ENCODE measurements at regions not wholly inside any gene's neighbourhood (a gene's known extent, or its start where the extent isn't known, plus 50 kb on each side); places are given as distances from the start of the nearest gene placed in this dataset.

- Histone ChIP-seq H3K36me3 (ENCODE audit: control insufficient read depth, insufficient read depth, low read length) (no peaks in the 10 kb centered on the region), H3K9me3 (no peaks in the 10 kb centered on the region), H3K4me3 (ENCODE audit: low read depth, low read length) (no peak overlapping the region), H3K27me3 (replicated peaks; ENCODE audit: control insufficient read depth, insufficient read depth, low read length) (no peaks in the 10 kb centered on the region), H3K4me1 (no peaks in the 10 kb centered on the region)
- no peak overlapping the region for H3K4me3 Mint-ChIP-seq (ENCODE audit: unreplicated experiment)
- no peak overlapping the region for H3K27ac Mint-ChIP-seq (ENCODE audit: unreplicated experiment)
- H3K36me3 Mint-ChIP-seq (ENCODE audit: insufficient read depth, unreplicated experiment) = no peaks in the 10 kb centered on the region
- no peak for DNase-seq
- H3K4me1 Mint-ChIP-seq (ENCODE audit: low read depth, unreplicated experiment) = no peaks in the 10 kb centered on the region
- TF ChIP-seq CTCF (IDR thresholded peaks at IDR 0.05; ENCODE audit: insufficient read depth in 1 of 2, low read depth in 1 of 2, low read length in 1 of 2, severe bottlenecking in 1 of 2, unreplicated experiment in 1 of 2) = no peak
- H3K27me3 Mint-ChIP-seq (ENCODE audit: insufficient read depth, unreplicated experiment) = peaks cover 4% of the 10 kb centered on the region
- no TSS peak for BruUV-seq (replicated peaks)
- no peaks in the 10 kb centered on the region for H3K9me3 Mint-ChIP-seq (ENCODE audit: unreplicated experiment)
- ChIA-PET POLR2A (no interaction called here), CTCF (no interaction called here)
- intact Hi-C loops (cut with micrococcal nuclease; ENCODE audit: unreplicated experiment) = no loop called here
Observed at GRCh38 chr4:149065753-149066152, 623.5 kb upstream of the NR3C2 start.

- Mint-ChIP-seq H3K27me3 (ENCODE audit: insufficient read depth, unreplicated experiment) (peaks cover 4% of the 10 kb centered on the region), H3K4me1 (ENCODE audit: low read depth, unreplicated experiment) (no peaks in the 10 kb centered on the region), H3K27ac (ENCODE audit: unreplicated experiment) (no peak overlapping the region), H3K36me3 (ENCODE audit: insufficient read depth, unreplicated experiment) (no peaks in the 10 kb centered on the region), H3K4me3 (ENCODE audit: unreplicated experiment) (no peak overlapping the region), H3K9me3 (ENCODE audit: unreplicated experiment) (no peaks in the 10 kb centered on the region)
- no peak for DNase-seq
- ChIA-PET CTCF (no interaction called here), POLR2A (no interaction called here)
- no peaks in the 10 kb centered on the region for H3K4me1 ChIP-seq
- no TSS peak for BruUV-seq (replicated peaks)
- H3K36me3 ChIP-seq (ENCODE audit: control insufficient read depth, insufficient read depth, low read length) = no peaks in the 10 kb centered on the region
- intact Hi-C loops (cut with micrococcal nuclease; ENCODE audit: unreplicated experiment) = no loop called here
- H3K9me3 ChIP-seq = no peaks in the 10 kb centered on the region
- H3K4me3 ChIP-seq (ENCODE audit: low read depth, low read length) = no peak overlapping the region
- H3K27me3 ChIP-seq (replicated peaks; ENCODE audit: control insufficient read depth, insufficient read depth, low read length) = no peaks in the 10 kb centered on the region
- TF ChIP-seq CTCF (IDR thresholded peaks at IDR 0.05; ENCODE audit: insufficient read depth in 1 of 2, low read depth in 1 of 2, low read length in 1 of 2, severe bottlenecking in 1 of 2, unreplicated experiment in 1 of 2) = no peak
Observed at GRCh38 chr4:149062997-149063396, 620.8 kb upstream of the NR3C2 start.

GRCh38 chr4:149057594-149057993, 615.4 kb upstream of the NR3C2 start:
- no peaks in the 10 kb centered on the region for H3K4me1 ChIP-seq
- BruUV-seq (replicated peaks) = no TSS peak
- no peak overlapping the region for H3K4me3 ChIP-seq (ENCODE audit: low read depth, low read length)
- H3K27me3 Mint-ChIP-seq (ENCODE audit: insufficient read depth, unreplicated experiment) = no peaks in the 10 kb centered on the region
- no peak for TF ChIP-seq CTCF (IDR thresholded peaks at IDR 0.05; ENCODE audit: insufficient read depth in 1 of 2, low read depth in 1 of 2, low read length in 1 of 2, severe bottlenecking in 1 of 2, unreplicated experiment in 1 of 2)
- H3K9me3 Mint-ChIP-seq (ENCODE audit: unreplicated experiment) = no peaks in the 10 kb centered on the region
- no peak overlapping the region for H3K4me3 Mint-ChIP-seq (ENCODE audit: unreplicated experiment)
- no peaks in the 10 kb centered on the region for H3K4me1 Mint-ChIP-seq (ENCODE audit: low read depth, unreplicated experiment)
- no peaks in the 10 kb centered on the region for H3K27me3 ChIP-seq (replicated peaks; ENCODE audit: control insufficient read depth, insufficient read depth, low read length)
- ChIA-PET POLR2A (no interaction called here), CTCF (no interaction called here)
- no peaks in the 10 kb centered on the region for H3K9me3 ChIP-seq
- intact Hi-C loops (cut with micrococcal nuclease; ENCODE audit: unreplicated experiment) = no loop called here
- no peaks in the 10 kb centered on the region for H3K36me3 Mint-ChIP-seq (ENCODE audit: insufficient read depth, unreplicated experiment)
- no peaks in the 10 kb centered on the region for H3K36me3 ChIP-seq (ENCODE audit: control insufficient read depth, insufficient read depth, low read length)
- DNase-seq = no peak
- H3K27ac Mint-ChIP-seq (ENCODE audit: unreplicated experiment) = no peak overlapping the region
